ENCODE measurements at regions not wholly inside any gene's neighbourhood (a gene's known extent, or its start where the extent isn't known, plus 50 kb on each side); places are given as distances from the start of the nearest gene placed in this dataset.

- DNase-seq (ENCODE audit: low read depth, low spot score): no peak
These were observed 177.0 kb upstream of the TNFAIP3 start for GRCh38 chr6:137690034-137690433.

- no peak for DNase-seq (ENCODE audit: low read depth, low spot score)
These were observed 176.3 kb upstream of the TNFAIP3 start for GRCh38 chr6:137690721-137691120.

DNA sequence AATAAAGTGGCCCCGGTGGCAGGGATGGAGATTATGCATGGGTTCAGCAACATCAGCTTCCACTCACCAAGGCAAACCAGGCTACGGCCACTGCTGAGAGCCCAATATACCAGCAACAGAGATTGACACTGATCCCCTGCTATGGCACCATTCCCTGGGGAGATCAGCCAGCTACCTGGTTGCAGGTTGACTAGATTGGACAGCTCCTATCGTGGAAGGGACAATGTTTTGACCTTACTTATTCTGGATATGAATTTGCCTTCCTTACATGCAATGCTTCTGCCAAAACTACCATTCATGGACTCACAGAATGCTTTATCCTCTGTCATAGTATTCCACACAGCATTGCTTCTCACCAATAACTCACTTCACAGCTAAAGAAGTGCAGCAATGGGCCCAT, 174.8 kb upstream of the TNFAIP3 start:
- no peak for DNase-seq (ENCODE audit: low read depth, low spot score)

- no peak for DNase-seq (ENCODE audit: low read depth, low spot score)
These were observed 174.3 kb upstream of the TNFAIP3 start for GRCh38 chr6:137692806-137693205.

GRCh38 chr6:137693711-137694110, 173.3 kb upstream of the TNFAIP3 start:
- DNase-seq (ENCODE audit: low read depth, low spot score): no peak

DNA sequence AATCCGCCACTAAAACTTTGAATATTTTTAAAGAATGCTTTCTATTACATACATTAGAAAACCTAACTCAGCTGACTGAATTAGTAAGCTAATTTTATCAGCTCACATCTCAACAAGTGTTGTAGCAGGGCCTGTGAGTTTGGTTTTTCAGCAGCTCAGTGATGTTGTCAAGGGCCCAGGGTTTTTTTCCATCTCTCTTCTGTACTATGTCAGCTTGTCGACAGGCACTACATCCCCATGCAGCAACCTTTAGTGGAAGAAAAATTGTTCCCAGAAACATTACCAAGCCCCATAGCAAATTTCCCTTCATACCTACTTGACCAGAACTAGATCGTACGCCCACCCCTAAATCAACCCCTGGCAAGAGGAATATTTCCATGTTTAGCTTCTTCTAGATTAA, 170.3 kb upstream of the TNFAIP3 start:
- no peak for DNase-seq (ENCODE audit: low read depth, low spot score)

DNA sequence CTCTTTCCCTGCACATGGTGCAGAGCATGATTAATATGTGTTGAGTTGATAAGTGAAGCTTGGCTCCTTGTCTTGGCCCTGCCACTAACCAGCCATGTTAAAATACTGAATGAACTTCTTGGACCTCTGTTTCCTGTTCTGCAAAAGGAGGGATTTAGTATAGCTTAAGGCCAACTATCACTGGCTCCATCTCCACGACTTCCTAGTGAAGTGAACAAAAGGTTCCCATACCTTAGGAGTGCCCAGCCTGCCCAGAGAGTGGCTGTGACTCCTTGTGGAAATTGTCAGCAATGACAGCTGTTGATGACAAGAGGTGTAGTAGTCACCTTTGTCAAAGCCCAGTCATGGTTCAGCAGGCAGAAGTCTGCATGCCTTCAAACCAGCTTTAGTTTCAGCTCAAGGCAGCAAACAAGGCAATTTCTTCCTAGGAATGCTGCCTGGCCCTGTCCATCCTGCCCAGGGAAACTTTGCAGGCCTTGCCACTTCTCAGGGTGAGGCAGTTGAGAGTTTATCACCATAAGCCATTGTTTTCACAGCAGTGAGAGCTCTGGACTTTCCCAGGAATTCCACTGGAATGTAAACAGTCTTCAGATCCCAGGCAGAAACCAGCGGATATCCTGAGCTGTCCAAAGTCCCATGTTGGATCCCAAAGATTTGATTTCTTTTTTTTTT, 169.7 kb upstream of the TNFAIP3 start:
- DNase-seq (ENCODE audit: low read depth, low spot score): no peak

DNA sequence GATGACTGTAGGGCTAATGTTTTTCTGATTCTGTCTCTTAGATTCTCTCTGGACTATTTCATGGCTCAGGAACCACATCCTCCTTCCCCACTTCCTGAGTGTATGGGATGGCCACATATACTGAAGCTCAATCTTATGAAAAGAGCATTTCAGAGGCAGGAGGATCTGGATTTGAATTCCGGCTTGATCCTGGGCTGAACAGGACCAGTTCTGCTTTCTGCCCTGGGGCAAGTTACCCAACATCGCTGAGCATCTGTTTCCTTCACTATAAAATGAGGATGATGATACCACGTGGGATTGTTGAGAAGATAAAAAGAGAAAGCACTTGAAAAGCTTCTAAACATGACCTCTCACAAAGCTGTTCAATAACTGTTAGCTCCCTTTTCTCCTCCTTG, 168.4 kb upstream of the TNFAIP3 start:
- no peak for DNase-seq (ENCODE audit: low read depth, low spot score)

GRCh38 chr6:137699031-137699683, 167.9 kb upstream of the TNFAIP3 start:
- DNase-seq (ENCODE audit: low read depth, low spot score): no peak

GRCh38 chr6:137700161-137700560, 166.9 kb upstream of the TNFAIP3 start:
- DNase-seq (ENCODE audit: low read depth, low spot score): no peak

- DNase-seq (ENCODE audit: low read depth, low spot score): no peak
These were observed 166.1 kb upstream of the TNFAIP3 start for GRCh38 chr6:137700751-137701477.

DNA sequence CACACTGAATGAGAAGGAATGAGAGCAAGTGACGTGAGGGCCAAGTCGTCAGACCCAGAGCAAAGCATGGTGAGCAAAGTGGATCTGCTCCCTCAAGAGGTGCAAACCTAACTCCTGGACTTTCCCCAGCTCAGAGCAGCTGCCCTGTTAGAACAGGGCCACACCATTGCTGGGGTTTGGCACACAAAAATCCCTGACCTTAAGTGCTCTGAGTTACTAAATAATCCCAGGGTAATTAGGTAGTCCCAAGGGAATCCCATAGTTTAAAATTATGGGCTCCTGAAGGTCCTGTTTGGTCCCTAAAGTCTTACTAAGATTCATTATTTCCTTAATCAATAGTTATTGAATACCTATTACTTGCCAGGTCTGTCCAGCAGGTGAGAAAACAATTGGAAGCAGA, 165.1 kb upstream of the TNFAIP3 start:
- DNase-seq (ENCODE audit: low read depth, low spot score): no peak

DNA sequence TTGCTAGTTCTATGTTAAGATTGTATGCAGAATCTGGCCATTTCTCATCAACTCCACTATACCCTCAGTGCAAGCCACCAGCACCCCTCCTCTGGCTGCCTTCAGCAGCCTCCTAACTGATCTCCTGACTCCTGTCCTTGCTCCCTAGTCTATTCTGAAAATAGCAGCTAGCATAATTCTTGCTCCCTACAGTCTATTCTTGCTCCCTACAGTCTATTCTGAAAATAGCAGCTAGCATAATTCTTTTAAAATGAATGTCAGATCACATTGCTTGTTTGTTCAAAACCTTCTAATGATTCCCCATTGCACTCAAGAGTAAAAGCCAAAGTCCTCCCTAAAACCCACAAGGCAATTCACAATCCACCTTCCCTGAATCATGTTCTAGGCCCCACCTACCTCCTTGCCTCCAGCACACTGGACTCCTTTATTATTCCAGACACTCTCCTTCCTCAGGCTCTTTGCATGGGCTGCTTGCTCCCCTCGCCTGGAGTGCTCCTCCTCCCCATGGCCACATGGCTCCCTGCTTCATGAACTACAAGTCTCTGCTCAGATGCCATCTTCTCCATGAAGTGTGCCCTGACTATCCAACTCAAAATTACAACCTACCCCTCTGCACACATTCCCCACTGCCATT, 164.2 kb upstream of the TNFAIP3 start:
- DNase-seq (ENCODE audit: low read depth, low spot score): no peak

DNA sequence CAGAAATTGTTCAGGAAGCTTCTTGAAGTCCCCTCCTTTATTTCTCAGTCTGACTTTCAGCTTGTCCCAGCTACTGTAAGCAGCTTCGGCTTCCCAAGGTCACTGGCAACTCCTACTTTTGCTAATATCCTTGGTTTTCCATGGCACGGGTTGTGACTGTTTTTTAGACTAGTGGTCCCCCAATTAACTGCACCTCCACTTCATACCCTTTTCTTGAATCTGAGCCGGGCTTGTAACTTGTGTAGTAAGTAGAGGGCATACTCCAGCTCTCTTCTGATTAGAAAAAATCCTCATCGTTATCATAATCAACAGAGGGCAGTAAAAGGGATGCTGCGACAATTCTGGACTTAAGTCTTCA, 162.3 kb upstream of the TNFAIP3 start:
- DNase-seq (ENCODE audit: low read depth, low spot score): no peak

GRCh38 chr6:137705160-137706082, 161.6 kb upstream of the TNFAIP3 start:
- DNase-seq (ENCODE audit: low read depth, low spot score): peak; percentile 31

DNA sequence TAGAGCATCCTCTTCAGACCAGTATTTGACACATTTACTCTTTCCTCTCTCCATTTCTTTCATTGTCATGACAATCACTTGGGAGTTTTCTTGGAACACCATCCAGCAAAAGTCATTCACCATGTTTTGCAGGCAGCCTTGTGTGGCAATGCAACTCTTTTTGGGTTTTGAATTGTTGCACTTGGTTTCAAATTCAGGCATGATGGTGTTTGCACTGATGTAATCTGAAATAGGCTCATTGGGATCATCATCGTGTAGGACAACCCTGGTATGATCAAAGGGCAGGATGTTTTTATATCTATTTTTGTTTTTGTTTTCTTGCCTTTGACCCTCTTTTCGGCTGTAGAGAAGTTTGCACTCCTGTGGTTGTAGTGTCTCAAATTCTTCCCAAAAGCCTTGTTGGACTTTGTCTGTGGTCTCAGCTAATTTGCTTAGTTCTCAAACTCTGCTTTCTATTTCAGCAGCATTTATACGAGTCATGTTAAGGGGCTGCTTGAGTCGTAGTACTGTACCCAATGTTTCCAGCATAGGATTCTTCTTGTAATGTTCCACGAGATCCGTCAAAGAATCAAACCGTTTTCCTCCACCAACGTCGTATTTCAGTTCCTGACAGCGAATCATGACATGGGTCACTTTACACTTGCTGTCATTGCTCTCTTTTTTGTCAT, 160.8 kb upstream of the TNFAIP3 start:
- no peak for DNase-seq (ENCODE audit: low read depth, low spot score)

GRCh38 chr6:137707038-137707589, 159.9 kb upstream of the TNFAIP3 start:
- DNase-seq (ENCODE audit: low read depth, low spot score): no peak

GRCh38 chr6:137707590-137708360, 159.3 kb upstream of the TNFAIP3 start:
- peak; percentile 35 for DNase-seq (ENCODE audit: low read depth, low spot score)

DNA sequence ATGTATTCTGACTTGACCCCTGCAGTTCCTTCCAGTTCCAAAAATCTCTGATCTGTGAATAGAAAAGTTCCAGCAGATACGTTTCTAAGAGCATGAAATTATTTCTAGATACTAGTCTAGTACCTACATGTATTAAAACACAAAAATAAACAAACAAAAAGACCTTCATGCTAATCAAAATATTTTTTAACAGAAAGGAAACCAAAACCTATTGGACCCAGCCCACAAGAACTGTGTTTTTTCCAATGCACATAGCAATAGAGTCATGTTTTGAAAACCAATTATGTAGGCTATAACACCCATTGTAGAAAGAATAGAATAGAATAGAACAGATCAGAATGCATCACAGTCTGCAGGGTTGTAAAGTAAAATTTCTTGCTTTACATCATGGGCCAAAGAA, 158.6 kb upstream of the TNFAIP3 start:
- no peak for DNase-seq (ENCODE audit: low read depth, low spot score)
